ENCODE measurements at regions not wholly inside any gene's neighbourhood (a gene's known extent, or its start where the extent isn't known, plus 50 kb on each side); places are given as distances from the start of the nearest gene placed in this dataset.

DNA sequence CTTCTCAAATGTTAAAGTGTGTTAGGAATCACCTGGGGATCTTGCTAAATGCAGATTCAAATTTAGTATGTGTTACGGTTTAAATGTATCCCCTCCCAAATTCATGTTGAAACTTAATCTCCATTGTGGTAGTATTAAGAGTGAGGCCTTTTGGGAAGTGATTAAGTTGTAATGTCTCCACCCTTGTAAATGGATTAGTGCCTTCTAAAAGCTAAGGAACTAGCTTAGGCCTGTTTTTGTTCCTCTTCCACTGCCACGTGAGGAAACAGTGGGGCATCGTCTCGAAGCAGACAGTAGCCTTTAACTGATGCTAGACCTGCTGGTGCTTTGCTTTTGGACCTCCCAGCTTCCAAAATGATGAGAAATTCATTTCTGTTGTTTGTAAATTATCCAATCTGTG is 52.3 kb upstream of the SEMA3D start:
- TF ChIP-seq POLR2AphosphoS5 (IDR thresholded peaks at IDR 0.05): no peak
- TF ChIP-seq, protein P1, sequence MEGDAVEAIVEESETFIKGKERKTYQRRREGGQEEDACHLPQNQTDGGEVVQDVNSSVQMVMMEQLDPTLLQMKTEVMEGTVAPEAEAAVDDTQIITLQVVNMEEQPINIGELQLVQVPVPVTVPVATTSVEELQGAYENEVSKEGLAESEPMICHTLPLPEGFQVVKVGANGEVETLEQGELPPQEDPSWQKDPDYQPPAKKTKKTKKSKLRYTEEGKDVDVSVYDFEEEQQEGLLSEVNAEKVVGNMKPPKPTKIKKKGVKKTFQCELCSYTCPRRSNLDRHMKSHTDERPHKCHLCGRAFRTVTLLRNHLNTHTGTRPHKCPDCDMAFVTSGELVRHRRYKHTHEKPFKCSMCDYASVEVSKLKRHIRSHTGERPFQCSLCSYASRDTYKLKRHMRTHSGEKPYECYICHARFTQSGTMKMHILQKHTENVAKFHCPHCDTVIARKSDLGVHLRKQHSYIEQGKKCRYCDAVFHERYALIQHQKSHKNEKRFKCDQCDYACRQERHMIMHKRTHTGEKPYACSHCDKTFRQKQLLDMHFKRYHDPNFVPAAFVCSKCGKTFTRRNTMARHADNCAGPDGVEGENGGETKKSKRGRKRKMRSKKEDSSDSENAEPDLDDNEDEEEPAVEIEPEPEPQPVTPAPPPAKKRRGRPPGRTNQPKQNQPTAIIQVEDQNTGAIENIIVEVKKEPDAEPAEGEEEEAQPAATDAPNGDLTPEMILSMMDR (IDR thresholded peaks at IDR 0.05): no peak

Measured in breast epithelium (tissue), 3 donors.